ENCODE measurements at regions not wholly inside any gene's neighbourhood (a gene's known extent, or its start where the extent isn't known, plus 50 kb on each side); places are given as distances from the start of the nearest gene placed in this dataset.

DNA sequence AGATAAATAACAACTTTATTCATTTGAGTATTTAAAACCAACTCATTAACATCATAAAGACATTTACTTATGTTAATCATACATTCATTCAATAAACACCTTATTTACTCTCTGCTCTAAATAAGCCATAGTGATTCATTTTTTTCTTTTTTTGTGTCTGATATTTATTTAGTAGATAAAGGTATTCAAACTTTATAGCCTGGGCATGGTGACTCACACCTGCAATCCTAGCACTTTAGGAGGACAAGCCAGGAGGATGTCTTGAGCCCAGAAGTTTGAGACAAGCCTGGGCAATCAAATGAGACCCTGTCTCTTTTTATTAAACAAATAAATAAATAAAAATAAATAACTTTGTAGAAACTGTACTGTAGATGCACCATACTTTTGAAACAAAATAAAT is 771.3 kb upstream of the PCDH7 start:
- TF ChIP-seq EP300 (IDR thresholded peaks at IDR 0.05; ENCODE audit: low read depth) = no peak
- TF ChIP-seq, protein P1, sequence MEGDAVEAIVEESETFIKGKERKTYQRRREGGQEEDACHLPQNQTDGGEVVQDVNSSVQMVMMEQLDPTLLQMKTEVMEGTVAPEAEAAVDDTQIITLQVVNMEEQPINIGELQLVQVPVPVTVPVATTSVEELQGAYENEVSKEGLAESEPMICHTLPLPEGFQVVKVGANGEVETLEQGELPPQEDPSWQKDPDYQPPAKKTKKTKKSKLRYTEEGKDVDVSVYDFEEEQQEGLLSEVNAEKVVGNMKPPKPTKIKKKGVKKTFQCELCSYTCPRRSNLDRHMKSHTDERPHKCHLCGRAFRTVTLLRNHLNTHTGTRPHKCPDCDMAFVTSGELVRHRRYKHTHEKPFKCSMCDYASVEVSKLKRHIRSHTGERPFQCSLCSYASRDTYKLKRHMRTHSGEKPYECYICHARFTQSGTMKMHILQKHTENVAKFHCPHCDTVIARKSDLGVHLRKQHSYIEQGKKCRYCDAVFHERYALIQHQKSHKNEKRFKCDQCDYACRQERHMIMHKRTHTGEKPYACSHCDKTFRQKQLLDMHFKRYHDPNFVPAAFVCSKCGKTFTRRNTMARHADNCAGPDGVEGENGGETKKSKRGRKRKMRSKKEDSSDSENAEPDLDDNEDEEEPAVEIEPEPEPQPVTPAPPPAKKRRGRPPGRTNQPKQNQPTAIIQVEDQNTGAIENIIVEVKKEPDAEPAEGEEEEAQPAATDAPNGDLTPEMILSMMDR (IDR thresholded peaks at IDR 0.05) = no peak
